GM06990 (cell line): ENCODE measurements at regions not wholly inside any gene's neighbourhood (a gene's known extent, or its start where the extent isn't known, plus 50 kb on each side); places are given as distances from the start of the nearest gene placed in this dataset.

Experiments
- DNase-seq: peaks from one replicate; pipeline ENCODE4 v3.0.0-alpha.2; 2011; ENCODE audit not compliant: insufficient read length; ENCODE audit errors: extremely low read depth
- H3K27me3 ChIP-seq: replicated peaks from 2 replicates; pipeline ENCODE4 v1.6.0; 2011; ENCODE audit warnings: low read length; ENCODE audit not compliant: control insufficient read depth, insufficient read depth
- H3K36me3 ChIP-seq: 2 replicates; pipeline ENCODE4 v1.5.1; 2011; ENCODE audit warnings: low read length; ENCODE audit not compliant: control insufficient read depth, insufficient read depth
- H3K4me3 ChIP-seq: replicated peaks from 2 replicates; pipeline ENCODE4 v1.5.1; 2011; ENCODE audit warnings: low read depth, mild to moderate bottlenecking, control low read depth, low read length
- TF ChIP-seq, protein P1 (sequence below): IDR thresholded peaks from 2 replicates; pipeline ENCODE4 v1.5.1; 2011; ENCODE audit warnings: low read length, control low read depth, mild to moderate bottlenecking, inconsistent platforms; ENCODE audit not compliant: insufficient read depth, poor library complexity, severe bottlenecking

DNA sequence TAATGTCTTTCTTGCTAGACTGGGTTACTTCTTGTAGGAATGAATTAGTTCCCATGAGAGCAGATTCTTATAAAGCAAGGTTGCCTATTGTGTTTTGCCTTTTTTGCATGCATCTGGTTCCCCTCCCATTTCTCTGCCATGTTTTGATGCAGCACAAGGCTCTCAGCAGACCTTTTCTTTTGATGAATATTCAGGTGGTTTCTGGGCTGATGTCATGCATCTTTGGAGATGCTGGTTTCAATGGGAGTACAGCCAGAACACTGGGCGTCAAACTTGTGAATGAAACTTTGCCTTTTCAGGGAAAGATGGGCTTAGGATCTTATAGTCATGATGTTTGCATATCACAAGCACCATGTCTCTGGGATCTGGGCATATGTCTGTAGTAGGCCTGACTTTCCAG, 111.7 kb upstream of the CCL2 start:
- H3K36me3 ChIP-seq: no peaks in the 10 kb centered on the region
- TF ChIP-seq, protein P1, sequence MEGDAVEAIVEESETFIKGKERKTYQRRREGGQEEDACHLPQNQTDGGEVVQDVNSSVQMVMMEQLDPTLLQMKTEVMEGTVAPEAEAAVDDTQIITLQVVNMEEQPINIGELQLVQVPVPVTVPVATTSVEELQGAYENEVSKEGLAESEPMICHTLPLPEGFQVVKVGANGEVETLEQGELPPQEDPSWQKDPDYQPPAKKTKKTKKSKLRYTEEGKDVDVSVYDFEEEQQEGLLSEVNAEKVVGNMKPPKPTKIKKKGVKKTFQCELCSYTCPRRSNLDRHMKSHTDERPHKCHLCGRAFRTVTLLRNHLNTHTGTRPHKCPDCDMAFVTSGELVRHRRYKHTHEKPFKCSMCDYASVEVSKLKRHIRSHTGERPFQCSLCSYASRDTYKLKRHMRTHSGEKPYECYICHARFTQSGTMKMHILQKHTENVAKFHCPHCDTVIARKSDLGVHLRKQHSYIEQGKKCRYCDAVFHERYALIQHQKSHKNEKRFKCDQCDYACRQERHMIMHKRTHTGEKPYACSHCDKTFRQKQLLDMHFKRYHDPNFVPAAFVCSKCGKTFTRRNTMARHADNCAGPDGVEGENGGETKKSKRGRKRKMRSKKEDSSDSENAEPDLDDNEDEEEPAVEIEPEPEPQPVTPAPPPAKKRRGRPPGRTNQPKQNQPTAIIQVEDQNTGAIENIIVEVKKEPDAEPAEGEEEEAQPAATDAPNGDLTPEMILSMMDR: no peak
- H3K4me3 ChIP-seq: no peak overlapping the region
- H3K27me3 ChIP-seq: no peaks in the 10 kb centered on the region; the same call in 1 of the 2 replicates
- DNase-seq: no peak

DNA sequence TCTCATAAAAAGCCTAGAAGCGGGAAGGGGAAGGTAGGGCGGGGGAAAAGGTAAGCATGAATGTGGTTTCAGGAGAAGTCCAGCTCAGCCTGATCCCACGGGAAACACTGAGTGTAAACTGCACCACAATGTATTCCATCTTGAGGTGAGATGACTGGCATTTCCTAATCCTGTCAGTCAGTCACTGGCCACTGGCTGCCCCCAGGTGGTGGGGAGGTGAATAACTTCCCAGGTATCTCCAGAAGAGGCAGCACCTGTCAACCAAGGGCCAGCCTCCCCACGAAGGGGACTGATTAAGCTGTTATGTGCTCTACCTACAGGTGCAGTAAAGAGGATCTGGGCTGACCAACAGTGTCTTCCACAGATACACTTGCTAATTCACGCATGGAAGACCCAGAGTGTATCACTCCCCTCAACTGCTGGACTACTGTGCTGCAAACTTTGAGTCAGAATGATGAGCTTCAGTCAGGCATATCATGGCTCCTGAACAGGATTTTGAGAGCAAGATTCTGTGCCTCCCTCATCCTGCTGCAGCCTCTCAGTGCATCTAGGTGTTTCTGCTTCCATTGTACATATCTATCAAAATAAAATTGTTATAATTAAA, 108.5 kb upstream of the CCL2 start:
- no peak for DNase-seq
- TF ChIP-seq, protein P1: peak; percentile 92
- Histone ChIP-seq H3K27me3 (no peaks in the 10 kb centered on the region), H3K4me3 (no peak overlapping the region), H3K36me3 (no peaks in the 10 kb centered on the region)

DNA sequence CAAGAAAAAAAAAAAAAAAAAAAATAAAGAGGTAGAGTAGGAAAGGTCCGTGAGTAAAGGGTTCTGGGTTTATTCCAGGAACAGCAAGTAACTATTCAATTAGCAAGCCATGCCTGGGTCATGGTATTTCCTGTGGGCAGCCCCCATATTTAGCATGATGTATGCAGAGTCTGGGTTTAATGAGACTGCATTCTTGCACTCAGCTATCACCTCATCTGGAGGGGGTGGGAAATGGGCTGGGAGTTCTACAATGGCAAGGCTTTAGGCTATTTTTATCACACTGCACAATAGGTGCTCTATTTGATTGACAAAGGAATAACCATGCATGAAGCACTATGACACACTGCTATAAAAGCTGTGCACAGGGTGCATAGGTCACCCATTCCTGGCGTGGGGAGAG, 104.0 kb upstream of the CCL2 start:
- peaks cover 5% of the 10 kb centered on the region; the same call in 1 of the 2 replicates for H3K27me3 ChIP-seq

DNA sequence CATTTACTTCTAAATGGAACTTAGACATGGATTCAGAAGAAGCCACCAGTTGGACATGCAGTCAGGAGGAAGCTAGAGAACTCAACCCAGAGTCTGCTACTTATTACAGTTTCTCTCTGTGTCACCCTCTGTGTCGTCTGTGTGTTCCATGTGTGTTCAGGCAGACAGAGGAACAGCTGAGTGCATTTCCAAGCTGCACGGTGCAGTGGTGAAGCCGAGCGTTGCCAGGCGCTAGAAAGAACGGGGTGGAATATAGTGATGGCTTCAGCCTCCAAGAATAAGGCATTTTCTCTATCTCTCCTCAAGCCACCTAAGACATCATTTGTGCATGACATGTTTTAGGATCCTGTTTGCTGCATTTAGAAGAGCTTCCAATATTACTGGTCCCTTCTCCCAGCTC, 101.1 kb upstream of the CCL2 start:
- no peak for DNase-seq
- Histone ChIP-seq H3K27me3 (peaks cover 7% of the 10 kb centered on the region), H3K4me3 (no peak overlapping the region), H3K36me3 (no peaks in the 10 kb centered on the region)
- TF ChIP-seq, protein P1: no peak

More for the DNA sequence above, 104.0 kb upstream of the CCL2 start:
- no peak for DNase-seq
- no peak overlapping the region for H3K4me3 ChIP-seq
- TF ChIP-seq, protein P1: no peak
- H3K36me3 ChIP-seq: no peaks in the 10 kb centered on the region

DNA sequence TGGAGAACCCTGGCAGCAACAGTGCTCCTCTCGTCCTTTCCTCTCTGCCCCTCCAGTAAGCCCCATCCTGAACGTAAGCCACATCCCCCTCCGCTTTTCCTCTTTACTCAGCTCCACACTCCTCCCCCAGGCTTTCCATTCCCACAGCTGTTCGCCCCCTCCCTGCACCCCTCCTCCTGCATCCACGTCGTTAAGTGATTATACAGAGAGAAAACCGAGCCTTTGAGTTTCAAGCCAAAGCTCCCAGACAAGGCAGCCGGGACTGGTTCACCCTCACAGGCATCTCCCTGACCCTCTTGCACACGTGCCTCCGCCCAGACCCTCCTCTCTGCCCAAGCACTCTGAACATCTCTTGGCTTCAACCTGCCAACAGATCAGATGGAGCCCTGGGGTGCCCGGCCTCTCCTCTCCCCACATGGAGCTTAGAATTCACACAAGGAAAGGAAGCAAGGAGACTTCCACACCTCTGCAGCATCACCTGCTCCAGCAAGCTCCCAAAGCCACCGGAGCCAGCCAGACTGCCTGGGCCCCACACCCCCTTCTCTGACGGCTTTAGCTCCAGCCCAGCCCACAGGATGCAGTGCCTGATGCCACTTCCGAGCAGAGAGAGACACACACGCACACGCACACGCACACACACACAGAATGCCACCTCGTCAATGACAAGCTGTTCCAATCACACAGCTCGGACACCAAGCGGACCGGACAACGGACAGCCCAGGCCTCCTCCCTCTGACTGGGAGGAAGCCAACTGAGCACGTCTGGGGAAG, 99.9 kb upstream of the CCL2 start:
- TF ChIP-seq, protein P1: no peak
- Histone ChIP-seq H3K27me3 (peaks cover 7% of the 10 kb centered on the region), H3K36me3 (no peaks in the 10 kb centered on the region), H3K4me3 (no peak overlapping the region)
- no peak for DNase-seq

DNA sequence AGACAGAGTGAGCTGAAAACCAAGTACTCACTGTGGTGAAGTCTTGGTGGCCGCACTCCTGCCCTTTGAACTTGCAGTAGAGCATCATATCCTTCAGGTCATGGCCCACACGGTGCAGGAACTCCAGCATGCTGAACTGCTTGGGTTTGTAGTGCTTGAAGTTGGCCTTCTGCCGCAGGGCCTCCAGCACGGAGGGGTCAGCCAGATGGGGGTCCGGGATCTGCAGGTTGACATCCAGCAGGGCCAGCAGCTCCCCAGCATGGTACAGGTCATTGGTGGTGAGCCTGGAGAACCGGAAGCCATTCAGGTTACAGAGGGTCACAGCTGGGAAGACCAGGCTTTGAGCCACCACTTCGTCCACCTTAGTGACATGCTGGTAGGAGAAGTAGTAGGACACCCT, 99.1 kb upstream of the CCL2 start:
- H3K27me3 ChIP-seq: peaks cover 7% of the 10 kb centered on the region
- H3K36me3 ChIP-seq: no peaks in the 10 kb centered on the region
- TF ChIP-seq, protein P1: no peak
- no peak for DNase-seq
- no peak overlapping the region for H3K4me3 ChIP-seq
